ENCODE measurements at regions not wholly inside any gene's neighbourhood (a gene's known extent, or its start where the extent isn't known, plus 50 kb on each side); places are given as distances from the start of the nearest gene placed in this dataset.
"Not testable (repeated sequence)": the region's sequence is repeated elsewhere in the genome, so short reads cannot be mapped to it uniquely, and the experiment has no call there.

GRCh38 chr16:9599415-9600120 lies 508.1 kb downstream of the HAPSTR1 start:
- DNase-seq: no peak

GRCh38 chr16:9602189-9602588 lies 510.7 kb downstream of the HAPSTR1 start:
- DNase-seq: no peak

- DNase-seq: no peak
Observed at GRCh38 chr16:9603316-9603715, 511.9 kb downstream of the HAPSTR1 start.

GRCh38 chr16:9607515-9608230 lies 516.2 kb downstream of the HAPSTR1 start:
- no peak for DNase-seq

GRCh38 chr16:9610727-9611126 lies 519.3 kb downstream of the HAPSTR1 start:
- DNase-seq: no peak

GRCh38 chr16:9612267-9612666 lies 520.8 kb downstream of the HAPSTR1 start:
- no peak for DNase-seq

GRCh38 chr16:9614389-9614788 lies 522.9 kb downstream of the HAPSTR1 start:
- no peak for DNase-seq

GRCh38 chr16:9622268-9622667 lies 530.8 kb downstream of the HAPSTR1 start:
- DNase-seq: no peak

- DNase-seq: no peak
Observed at GRCh38 chr16:9625122-9625521, 533.7 kb downstream of the HAPSTR1 start.

- DNase-seq: no peak
Observed at GRCh38 chr16:9627427-9627826, 536.0 kb downstream of the HAPSTR1 start.

- no peak for DNase-seq
Observed at GRCh38 chr16:9630119-9630518, 538.7 kb downstream of the HAPSTR1 start.

GRCh38 chr16:9630985-9631384 lies 539.5 kb downstream of the HAPSTR1 start:
- no peak for DNase-seq

- DNase-seq: no peak
Observed at GRCh38 chr16:9633844-9634243, 542.4 kb downstream of the HAPSTR1 start.

GRCh38 chr16:9635150-9635720 lies 543.8 kb downstream of the HAPSTR1 start:
- not testable (repeated sequence) for DNase-seq

GRCh38 chr16:9644258-9644657 lies 538.0 kb downstream of the GRIN2A start:
- no peak for DNase-seq

GRCh38 chr16:9645911-9646310 lies 536.3 kb downstream of the GRIN2A start:
- no peak for DNase-seq

GRCh38 chr16:9647981-9648701 lies 534.1 kb downstream of the GRIN2A start:
- DNase-seq: peak; percentile 25

- DNase-seq: no peak
Observed at GRCh38 chr16:9650284-9650683, 531.9 kb downstream of the GRIN2A start.

- no peak for DNase-seq
Observed at GRCh38 chr16:9655051-9655450, 527.2 kb downstream of the GRIN2A start.

- DNase-seq: no peak
Observed at GRCh38 chr16:9657641-9658040, 524.6 kb downstream of the GRIN2A start.

GRCh38 chr16:9658164-9658563 lies 524.1 kb downstream of the GRIN2A start:
- no peak for DNase-seq

GRCh38 chr16:9658586-9658985 lies 523.6 kb downstream of the GRIN2A start:
- DNase-seq: no peak

GRCh38 chr16:9660898-9661297 lies 521.3 kb downstream of the GRIN2A start:
- no peak for DNase-seq
